Bronchial epithelial cell (primary cell): ENCODE measurements at regions not wholly inside any gene's neighbourhood (a gene's known extent, or its start where the extent isn't known, plus 50 kb on each side); places are given as distances from the start of the nearest gene placed in this dataset.

Experiments
- DNase-seq: peaks from one replicate; pipeline ENCODE4 v3.0.0-alpha.2; 2010; ENCODE audit warnings: low read depth
- FAIRE-seq: peaks from 2 replicates; lab custom pipeline; 2011; peaks lifted over from hg19 to GRCh38; lab: Jason Lieb, UNC
- H3K27me3 ChIP-seq: 2 replicates; pipeline ENCODE4 v1.5.1; 2011; ENCODE audit warnings: low read length; ENCODE audit not compliant: control insufficient read depth, insufficient read depth
- H3K36me3 ChIP-seq: 2 replicates; pipeline ENCODE4 v1.5.1; 2011; ENCODE audit warnings: low read length; ENCODE audit not compliant: control insufficient read depth, insufficient read depth
- H3K4me3 ChIP-seq: 2 replicates; pipeline ENCODE4 v1.5.1; 2011; ENCODE audit warnings: mild to moderate bottlenecking, low read depth, low read length, control low read depth
- CTCF ChIP-seq: IDR thresholded peaks from 2 replicates; pipeline ENCODE4 v1.5.1; 2011; ENCODE audit warnings: mild to moderate bottlenecking, moderate library complexity, low read length, control low read depth, inconsistent platforms; ENCODE audit not compliant: insufficient read depth, severe bottlenecking

DNA sequence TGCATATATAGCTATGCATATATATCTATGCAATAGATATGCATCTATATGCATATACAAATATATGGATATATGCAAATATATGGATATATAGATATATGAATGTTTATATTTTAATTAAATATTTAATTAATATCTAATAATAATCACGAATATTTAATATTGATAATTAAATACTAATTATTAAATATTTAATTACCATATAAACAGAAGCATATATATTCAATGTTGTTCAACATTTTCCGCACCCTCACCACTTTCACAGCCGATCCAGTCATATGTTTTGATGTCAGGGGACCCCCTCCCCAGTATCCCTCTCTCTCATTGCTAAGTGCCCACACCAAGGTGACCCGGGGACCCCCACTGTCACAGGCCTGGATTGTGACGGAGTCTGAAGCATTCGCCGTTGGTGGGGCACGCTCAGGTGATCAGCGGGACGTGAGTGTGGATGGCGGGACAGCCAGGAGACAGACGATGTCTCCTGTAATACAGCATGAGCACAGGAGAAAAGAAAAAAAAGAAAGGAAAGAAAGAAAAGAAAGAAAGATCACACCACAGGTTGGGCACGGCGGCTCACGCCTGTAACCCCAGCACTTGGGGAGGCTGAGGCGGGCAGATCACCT lies 199.7 kb downstream of the CRLF2 start:
- DNase-seq (no peak), FAIRE-seq (no peak)
- Histone ChIP-seq H3K27me3 (no peaks in the 10 kb centered on the region), H3K36me3 (no peaks in the 10 kb centered on the region), H3K4me3 (no peak overlapping the region)
- TF ChIP-seq CTCF: no peak

DNA sequence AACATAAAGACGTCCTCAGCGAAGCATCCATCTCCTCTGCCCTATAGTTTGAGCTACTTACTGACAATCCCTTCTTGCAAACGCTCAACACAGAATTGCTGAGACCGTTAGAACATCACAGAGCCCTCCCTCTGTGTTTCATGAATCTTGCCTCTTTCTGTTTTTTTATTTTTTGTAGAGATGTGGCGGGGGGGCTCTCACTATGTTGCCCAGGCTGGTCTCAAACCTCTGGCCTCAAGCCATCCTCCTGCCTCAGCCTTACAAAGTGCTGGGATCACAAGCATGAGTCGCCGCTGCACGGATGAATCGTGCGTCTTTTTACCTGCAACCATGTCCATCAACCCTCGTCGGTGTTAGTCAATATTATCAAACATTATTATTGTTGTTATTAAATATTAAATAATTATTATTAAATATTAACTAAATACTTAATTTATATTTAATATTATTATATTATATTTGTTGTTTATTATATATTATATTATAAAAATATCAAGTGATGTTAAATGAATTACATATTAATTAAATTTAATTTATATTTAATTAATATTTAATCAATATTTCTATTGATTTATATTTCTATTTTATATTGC lies 200.7 kb downstream of the CRLF2 start:
- FAIRE-seq (no peak), DNase-seq (no peak)
- no peaks in the 10 kb centered on the region for H3K36me3 ChIP-seq
- H3K4me3 ChIP-seq: no peak overlapping the region
- no peaks in the 10 kb centered on the region for H3K27me3 ChIP-seq
- no peak for TF ChIP-seq CTCF

DNA sequence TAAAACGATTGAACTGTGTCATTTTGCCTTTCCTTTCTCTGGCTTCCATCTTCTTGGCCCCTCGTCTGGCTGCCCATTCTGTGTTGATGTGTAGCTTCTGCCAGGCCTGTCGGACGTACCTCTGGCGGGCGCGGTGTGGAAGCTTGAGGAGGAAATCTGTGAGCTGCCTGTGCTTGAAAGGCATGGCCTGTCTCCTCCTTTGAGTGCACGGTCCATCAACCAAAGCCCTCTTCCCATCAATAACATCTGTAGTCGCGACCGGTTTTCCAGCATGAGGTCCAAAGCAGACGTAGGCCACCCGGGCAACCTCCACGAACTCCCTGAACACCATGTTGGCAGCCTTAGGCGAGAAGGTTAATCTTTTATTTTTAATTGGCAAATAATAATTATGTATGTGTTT lies 202.7 kb downstream of the CRLF2 start:
- Histone ChIP-seq H3K36me3 (no peaks in the 10 kb centered on the region), H3K4me3 (no peak overlapping the region), H3K27me3 (no peaks in the 10 kb centered on the region)
- no peak for TF ChIP-seq CTCF
- FAIRE-seq (no peak), DNase-seq (no peak)

DNA sequence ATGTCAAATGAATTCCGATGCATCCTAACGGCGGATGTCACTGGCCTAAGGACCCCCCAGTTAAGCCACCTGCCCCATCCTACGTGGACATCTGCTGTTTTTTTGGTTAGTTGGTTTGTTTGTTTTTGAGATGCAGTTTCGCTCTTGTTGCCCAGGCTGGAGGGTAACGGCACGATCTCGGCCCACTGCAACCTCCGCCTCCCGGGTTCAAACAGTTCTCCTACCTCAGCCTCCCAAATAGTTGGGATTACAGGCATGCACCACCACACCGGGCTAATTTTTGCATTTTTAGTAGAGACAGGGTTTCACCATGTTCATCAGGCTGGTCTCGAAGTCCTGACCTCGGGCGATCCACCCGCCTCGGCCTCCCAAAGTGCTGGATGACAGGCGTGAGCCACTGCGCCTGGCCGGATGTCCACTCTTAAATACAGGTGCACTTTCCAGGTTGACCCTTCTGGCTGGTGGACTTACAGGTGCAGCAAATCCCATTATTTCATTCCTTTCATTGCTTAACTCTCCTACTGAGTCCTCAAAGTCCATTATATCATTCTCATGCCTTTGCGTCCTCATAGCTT lies 206.2 kb downstream of the CRLF2 start:
- no peak for TF ChIP-seq CTCF
- no peak for FAIRE-seq
- DNase-seq: no peak
- Histone ChIP-seq H3K4me3 (no peak overlapping the region), H3K36me3 (no peaks in the 10 kb centered on the region), H3K27me3 (no peaks in the 10 kb centered on the region)

GRCh38 chrX:1002611-1003010 lies 209.8 kb downstream of the CRLF2 start:
- H3K27me3 ChIP-seq: no peaks in the 10 kb centered on the region
- DNase-seq: no peak

More at GRCh38 chrX:1002611-1003010, 209.8 kb downstream of the CRLF2 start:
- no peaks in the 10 kb centered on the region for H3K36me3 ChIP-seq
- FAIRE-seq: no peak
- no peak for TF ChIP-seq CTCF
- H3K4me3 ChIP-seq: no peak overlapping the region
